Stimulated activated CD8-positive, alpha-beta memory T cell treated with anti-CD3 and anti-CD28 coated beads, Interleukin-4, amount 100 ng/mL, for 4 hours (primary cell): ENCODE measurements at regions not wholly inside any gene's neighbourhood (a gene's known extent, or its start where the extent isn't known, plus 50 kb on each side); places are given as distances from the start of the nearest gene placed in this dataset.
"Not testable (repeated sequence)": the region's sequence is repeated elsewhere in the genome, so short reads cannot be mapped to it uniquely, and the experiment has no call there.

Experiments
- DNase-seq, 2 donors: peaks; one replicate each; pipeline ENCODE4 v3.0.0-alpha.2; 2020; ENCODE audit warnings: low read depth in 2 of 2, low spot score in 1 of 2

DNA sequence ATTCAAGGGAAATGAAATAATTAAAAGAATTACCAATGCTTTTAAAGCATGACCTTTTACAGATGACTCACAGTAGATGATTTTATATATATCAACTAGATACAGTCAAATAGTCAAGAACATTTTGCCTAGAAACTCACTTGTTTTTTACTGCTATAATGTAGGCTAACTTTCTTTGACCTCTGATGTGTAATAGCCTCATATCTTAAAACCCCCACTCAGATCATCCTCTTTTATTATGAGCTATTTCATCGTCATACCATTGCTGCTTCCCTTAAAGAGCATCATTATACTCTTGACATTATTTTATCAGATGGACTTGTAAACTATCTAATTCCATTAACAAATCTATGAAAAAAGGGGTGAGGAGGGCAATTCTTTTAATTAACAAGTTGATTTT lies 355.9 kb upstream of the AGA start:
- no peak for DNase-seq

DNA sequence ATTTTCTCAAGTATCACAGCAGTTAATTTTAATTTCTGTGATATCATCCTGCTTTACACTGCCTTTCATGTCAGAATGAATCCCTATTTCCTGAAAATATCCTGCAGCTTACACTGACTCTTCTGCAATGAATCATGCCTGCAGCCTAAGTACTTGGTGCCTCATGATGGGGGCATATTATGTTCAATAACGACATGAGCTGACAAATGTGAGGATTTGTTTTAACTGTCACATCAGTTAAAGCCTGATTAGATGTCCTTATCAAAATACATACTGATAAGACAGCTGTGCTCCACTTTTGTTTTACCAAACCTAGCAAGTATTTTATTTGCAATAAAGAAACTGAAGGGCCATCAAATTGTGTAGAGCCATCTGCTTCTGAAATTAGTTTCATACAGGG lies 359.9 kb upstream of the AGA start:
- DNase-seq: no peak

DNA sequence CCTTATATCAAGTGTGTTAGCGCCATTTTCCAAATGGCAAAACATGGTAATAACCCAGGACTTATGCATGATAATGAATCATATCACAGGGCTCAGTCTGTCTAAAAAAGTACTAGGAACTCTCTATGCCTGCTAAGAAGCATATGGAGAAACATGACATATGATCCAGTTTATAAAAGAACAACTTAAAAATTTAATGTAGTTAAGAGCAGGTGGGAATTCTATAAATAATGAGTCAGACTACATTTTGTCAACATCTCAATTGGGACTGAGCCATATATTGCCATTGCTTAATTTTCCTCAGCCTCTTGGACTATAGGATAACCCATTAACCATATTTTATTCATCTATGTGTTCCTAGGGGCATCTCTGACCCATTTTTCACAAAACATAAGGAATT lies 360.4 kb upstream of the AGA start:
- DNase-seq: no peak

DNA sequence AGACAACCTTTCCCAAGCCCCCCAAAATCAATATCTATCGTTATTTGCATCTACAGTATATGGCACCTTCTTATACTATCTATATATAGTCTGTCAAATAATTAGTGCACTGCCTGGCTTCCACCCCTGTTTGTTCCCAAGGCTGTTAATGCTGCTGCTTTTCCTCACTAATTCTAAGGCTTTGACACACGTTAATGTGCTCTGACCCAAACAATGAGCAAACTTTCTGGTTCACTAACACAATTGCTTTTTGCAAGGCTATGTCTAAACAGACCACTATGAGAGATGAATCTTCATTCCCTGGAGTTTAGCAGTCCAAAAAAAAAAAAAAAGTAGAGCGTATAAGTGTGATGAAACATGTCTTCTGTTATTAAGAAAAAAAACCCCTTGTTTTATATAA lies 360.9 kb upstream of the AGA start:
- no peak for DNase-seq

DNA sequence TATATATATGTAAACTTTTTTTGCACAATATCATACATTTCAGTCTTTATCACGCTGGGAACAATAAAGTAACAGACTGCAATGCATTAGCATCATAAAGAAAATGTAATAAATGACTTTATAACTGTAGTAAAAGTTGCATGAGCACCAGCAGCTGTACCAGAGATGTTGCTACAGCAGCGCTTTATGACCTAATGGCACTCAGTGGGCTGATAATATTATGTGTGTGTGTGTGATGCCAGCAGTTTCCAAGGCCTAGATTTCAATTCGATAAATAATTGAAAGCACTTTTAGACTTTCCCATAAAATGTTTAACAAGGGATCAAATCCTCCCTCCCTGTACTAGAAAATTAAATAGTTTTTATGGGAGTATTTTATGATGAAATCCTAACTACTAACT lies 367.6 kb upstream of the AGA start:
- no peak for DNase-seq

DNA sequence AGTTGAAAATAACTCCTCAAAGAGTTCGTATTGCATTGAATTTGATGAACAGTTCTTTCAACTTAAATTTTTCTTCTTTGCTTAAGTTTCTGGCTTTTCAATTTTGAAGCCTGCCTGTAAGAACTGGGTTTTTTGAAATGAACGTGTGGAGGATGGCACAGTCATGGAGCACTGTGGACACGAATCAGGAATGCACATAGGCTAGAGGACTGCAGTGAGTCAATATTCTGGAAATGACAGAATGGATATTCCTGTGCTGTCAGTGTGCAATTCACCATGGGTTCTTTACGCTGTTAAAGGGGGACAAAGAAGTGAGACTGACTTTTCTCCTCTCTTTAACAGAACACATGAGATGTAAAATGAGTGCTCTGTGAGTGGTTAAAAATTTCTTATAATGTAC lies 368.0 kb upstream of the AGA start:
- DNase-seq: no peak

DNA sequence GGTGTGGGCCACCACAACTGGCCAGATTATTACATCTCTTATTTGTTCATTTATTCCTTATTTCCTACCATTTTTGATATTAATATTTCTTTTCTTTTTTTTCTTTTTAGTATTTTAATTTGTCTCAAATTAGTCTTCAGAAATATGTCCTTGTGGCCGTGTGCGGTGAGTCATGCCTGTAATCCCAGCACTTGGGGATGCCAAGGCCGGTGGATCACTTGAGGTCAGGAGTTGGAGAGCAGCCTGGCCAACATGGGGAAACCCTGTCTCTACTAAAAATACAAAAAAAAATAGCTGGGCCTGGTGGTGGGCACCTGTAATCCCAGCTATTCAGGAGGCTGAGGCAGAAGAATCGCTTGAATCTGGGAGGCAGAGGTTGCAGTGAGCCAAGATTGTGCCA lies 376.2 kb upstream of the AGA start:
- DNase-seq: not testable (repeated sequence)

DNA sequence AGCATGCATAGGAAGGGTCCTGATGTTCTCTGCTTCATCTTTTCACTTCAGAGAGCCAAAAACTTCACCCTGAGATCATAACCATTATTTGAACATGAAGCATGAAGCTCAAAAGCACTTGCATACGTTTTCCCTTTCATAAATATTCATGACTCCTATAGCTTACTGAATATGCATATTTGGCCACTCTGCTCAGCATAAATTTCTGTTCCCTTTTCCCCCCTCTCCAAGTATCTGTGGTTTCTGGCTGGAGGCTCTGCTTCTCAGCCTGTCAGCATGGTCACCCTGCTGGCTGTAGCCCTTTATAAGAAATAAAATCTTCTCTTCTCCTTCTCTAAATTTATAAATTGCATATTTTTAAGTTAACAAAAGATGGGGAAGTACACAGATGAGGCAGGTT lies 384.7 kb upstream of the AGA start:
- no peak for DNase-seq

DNA sequence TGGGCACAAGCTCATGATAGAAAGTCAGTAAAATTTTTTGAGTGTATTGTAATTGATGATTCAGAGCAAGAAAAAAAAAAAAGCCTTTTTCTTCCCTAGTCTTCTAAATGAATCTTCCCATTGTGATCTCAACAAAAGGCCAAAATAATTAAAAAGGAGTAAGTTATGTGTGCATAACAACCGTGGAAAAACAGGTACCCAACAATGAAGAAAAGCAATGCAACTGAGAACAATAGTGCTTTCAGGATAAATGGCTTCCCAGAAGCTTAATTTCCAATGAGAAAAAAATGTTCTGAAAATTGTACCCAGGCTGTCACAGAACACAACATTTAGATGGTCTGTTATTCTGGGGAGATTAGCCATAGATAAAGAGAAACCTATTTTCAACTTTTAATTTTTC lies 399.0 kb upstream of the AGA start:
- DNase-seq: no peak

DNA sequence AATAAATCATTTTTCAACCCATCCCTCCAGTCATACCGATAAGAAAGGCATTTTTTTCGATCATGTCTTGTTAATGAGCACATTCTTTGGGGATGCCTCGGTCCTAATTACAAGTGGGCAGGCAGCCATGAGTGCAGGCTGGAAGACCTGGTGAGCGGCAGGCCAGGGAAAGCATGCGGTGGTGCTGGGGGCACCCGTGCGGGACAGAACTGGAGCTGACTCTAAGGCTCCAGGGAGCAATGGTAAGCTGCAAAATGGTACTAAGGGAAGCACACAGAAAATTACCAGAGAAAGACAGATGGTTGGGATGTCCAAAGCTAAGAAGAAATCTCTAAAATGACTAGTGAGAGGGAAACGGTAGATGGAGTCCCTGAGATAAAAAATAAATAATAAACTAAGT lies 411.0 kb upstream of the AGA start:
- no peak for DNase-seq

DNA sequence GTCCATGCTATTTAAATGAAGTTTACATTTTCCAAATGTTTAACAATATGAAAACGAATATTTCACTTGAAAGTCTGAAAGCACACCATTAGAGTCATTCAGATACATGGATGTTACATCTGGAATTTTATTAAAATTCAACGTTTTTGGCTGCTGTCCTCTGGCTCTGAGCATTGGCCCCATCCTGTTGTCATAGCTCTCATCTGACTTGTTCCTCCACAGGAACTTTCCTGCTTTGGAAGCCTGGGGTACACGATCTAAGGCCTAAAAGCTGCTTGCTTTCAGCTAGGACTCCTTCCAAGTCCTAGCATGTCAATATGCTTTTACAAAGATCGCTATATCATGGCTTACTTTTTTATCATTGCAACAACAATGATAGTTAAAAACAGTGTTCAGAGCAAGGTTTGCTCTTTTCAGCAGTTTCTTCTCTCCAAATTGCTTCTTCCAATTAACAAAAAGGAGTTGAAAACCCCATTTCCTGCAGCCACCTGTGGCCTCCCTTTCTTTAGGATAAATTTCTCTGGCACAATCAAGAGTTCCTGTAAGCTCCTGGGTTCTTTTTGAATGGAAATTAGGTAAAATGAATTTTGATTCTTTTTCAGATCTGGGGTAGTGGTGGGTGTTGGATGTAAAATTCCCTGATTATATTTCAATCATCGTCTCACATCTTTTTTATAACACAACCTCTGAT lies 413.4 kb upstream of the AGA start:
- no peak for DNase-seq

DNA sequence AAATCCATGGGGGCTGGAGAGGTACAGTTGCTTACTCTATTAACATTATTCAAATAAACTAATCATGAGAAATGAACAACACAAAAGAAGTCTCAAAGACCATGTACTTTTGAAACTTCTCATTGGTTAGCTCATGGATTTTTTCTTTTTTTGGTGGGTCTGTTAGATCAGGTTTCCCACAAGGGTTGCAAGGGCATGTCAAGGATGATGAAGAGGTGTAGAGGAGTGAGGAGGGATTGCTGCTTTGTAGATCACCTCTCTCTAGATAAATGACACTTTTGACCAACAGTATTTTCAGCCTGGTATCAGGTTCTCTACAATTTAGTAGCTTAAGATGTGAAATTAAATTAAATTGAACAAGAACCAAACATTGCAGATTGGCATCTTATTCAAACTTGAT lies 417.9 kb upstream of the AGA start:
- DNase-seq: no peak

DNA sequence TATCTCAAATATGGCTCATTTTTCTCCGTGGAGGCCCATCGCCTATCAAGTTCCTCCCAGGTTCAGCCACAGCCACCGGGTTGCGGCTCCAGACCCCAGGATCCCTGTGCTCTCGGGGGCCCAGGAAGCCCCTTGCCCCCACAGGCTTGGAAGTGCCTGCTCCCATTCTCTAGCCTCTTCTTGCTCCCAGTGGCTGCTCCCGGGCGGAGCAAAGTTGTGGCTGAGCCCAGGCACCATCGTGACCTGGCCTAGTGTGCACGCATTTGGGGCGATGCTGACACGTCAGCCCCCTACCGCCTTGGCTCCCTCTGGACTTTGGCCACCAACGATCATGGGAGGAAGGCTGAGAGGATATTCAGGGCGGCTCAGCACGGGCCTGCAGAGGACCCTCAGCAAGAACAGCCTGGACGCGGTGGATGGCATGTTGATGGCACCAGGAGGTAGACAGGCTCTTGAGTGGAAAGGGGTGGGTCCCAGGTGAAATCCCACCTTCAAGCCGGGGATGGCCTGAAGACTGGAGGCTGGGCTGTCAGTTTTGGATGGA lies 419.4 kb upstream of the AGA start:
- DNase-seq: no peak

DNA sequence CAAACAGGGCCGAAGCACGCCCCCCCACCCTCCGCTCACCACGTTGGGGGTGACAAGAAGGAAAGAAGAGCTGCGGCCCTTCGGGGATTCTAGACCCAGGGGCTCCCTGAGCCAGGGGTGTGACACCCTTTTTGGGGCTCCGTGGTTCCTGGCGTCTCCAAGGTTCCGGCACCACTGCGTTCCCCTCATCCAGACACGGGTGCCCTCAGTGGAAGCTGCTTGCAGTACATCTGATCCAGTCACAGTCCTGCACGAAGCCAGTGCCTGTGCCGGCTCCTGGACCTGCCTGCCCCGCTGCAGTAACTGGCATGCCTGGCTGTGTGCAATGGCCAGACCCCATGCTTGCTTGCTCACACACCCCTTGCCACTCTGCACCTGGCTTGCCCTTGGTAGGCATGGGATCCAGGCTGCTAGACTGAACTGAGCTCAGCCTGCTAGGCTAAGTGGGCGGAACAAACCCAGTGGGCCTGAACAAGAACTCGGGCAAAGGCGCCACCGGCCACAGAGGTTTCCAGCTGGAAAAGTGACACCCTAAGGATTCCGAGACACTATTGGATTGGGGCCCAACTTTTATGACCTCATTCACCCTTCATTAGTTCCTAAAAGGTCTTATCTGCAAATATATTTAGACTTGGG lies 420.4 kb upstream of the AGA start:
- DNase-seq: no peak

DNA sequence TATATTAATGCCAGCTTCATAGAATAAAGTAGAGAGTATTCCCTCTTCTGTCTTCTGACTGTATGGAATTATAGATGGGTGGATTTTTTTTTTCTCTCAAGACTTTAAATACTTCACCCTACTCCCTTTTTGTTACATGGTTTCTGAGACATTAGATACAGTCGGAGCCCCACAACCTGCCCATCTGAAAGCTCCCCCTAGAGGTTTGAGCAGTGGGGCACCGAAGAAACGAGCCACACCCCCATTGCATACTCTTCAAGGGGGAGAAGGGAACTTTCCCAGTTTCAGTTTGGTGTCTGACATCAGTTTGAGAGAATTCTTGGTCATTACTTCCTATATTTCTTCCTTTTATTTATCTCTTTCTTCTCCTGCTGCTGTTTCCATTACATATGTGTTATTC lies 437.6 kb upstream of the AGA start:
- no peak for DNase-seq

DNA sequence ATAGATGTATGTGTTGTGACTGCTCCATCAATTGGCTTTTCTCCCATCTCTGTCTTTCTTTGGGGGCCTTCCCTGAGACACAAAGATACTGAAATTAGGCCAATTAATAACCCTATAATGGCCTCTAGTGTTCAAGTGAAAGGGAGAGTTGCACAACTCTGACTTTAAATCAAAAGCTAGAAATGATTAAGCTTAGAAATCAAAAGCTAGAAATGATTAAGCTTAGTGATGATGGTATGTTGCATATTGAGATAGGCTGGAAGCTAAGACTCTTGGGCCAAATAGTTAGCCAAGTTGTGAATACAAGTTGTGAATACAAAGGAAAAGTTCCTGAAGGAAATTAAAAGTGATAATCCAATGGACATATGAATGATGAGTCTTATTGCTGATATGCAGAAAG lies 452.9 kb upstream of the AGA start:
- DNase-seq: no peak

DNA sequence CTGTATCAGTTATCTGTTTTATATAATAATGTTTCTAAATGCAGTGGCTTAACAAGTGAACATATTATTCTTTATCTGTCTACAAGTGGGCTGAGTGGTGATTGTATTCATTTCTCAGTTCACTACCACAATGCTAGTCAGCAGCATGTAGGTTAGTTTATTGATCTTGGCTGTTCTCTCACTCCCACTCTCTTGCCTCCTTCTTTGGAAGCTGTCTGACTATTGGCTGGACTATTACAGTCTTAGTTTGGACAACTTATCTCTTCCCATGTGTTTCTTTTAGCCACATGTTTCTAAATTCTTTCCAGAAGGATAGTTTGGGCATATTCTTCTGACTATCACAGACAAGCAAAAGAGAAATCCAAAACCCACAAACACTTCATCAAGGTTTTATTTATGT lies 459.5 kb upstream of the AGA start:
- no peak for DNase-seq

DNA sequence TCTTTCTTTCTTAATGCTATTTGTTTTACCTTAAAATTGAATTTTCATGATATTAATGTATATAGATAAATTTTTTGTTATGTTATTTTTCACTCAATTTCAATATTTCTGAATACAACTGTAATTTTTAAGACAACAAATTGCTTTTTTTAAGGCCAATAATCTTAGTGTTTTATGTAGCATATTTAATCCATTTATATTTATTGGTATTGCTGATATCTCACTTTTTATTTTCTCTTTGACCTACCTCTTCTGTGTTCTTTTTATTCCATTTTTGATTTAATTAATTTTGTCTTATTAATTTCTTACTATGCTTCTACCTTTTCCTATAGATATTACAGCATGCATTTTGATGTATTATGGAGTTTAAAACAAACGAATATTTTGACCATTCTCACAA lies 460.1 kb upstream of the AGA start:
- DNase-seq: no peak

DNA sequence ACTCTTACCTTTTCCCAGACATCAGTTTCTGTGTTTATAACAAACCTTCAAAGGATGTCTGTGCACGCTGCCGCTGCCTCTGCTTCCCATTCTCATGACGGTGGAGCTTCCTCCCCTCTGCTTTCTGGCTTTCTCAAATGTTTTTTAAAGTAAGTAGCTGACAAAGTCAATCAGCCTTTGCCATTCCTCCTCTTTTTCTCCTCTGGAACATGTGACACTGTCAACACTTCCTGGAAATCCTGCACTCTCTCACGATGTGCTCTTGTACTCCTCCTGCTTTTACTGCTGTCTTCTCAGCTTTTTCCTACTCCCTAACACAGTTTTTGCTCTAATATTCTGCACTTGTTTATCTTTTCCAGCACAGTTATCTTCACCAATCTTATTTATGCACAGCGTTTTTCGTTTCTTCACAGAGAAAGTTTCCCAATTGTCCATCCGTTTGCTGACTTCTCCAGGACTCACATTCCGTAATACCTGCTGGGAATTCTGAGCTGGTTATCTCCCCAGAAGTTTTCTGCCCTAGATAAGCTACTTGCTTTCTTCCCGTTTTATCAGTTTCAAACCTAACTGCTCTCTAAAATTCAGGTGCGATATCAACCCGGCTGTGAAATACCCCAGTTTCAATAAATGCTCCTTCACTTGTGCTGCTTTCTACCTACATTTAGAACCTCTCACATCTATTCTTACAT lies 465.6 kb upstream of the AGA start:
- DNase-seq: no peak

DNA sequence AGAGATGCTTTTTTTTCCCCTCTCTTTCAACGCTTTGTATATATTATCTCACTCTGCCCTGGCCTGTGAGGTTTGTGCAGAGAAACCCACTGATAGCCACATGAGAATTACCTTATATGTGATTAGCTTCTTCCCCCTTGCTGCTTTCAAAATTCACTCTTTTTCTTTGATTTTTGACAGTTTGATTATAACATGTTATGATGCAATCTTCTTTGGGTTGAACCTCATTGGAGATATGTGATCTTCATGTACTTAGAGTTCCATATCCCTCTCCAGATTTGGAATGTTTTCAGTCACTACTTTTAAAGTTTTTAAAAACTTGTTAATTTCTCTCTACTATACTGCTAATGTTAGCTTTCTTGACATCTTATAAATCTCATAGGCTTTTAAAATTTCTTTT lies 479.5 kb upstream of the AGA start:
- no peak for DNase-seq

DNA sequence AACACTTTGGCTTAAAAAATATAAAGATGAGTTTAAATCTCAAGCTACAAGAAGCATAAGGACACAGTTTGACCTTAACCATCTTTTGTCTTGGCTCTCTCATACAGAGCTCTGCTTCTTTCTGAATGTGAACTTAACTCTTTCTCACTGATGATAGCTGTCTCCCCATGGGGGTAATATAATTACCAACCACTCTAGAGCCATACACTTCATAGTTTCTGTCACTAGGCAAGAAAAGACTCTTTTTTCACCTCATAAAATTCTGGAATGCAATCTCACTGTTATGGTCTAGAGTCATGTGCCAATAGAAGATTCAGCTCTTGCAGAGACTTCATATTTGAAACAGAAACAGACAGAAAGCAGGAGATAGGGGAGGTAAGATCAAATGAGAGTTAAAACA lies 481.7 kb upstream of the AGA start:
- no peak for DNase-seq

DNA sequence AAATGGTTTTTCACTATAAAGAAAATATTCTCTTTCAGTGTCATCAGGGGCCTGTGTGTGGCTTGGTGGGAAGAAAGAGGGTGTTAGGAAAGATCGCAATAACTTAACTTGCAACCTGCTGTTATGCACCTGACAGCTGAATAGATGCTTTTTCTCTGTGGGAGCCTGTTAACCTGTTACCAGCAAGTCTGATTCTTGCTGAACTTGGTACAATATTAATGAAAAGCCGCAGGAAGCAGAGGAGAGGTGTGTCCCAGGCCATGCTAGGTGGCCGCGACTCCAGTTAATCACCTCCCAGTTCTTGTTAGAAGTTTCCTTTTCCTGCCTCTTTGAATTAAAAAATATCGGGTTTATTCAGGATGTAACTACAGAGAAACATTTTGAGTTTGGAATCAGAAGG lies 494.8 kb upstream of the AGA start:
- no peak for DNase-seq

DNA sequence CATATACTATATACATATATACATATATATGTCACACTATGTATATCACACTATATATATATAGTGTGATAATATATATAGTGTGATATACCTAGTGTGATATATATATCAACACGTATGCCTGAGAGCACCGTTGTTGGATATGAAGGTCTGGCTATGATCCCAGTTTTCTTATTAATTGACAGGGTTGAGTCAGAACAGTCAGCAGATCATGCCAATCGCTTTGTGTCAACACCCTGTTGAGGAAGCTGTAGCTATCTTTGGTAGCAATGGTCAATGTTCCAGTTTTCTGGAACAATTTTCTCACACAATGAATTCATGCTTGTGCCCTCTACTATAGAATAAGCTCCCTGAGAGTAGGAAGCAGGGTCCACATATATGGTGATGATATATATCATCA lies 496.0 kb upstream of the AGA start:
- no peak for DNase-seq
